NCI-H128 (cell line): ENCODE measurements at regions not wholly inside any gene's neighbourhood (a gene's known extent, or its start where the extent isn't known, plus 50 kb on each side); places are given as distances from the start of the nearest gene placed in this dataset.
A peak's percentile ranks its signal among the peaks of the same experiment; 100 is the strongest.

Experiments
- DNase-seq: peaks from one replicate; lab custom pipeline; 2025; ENCODE audit not compliant: unreplicated experiment; lab: John Stamatoyannopoulos, UW

DNA sequence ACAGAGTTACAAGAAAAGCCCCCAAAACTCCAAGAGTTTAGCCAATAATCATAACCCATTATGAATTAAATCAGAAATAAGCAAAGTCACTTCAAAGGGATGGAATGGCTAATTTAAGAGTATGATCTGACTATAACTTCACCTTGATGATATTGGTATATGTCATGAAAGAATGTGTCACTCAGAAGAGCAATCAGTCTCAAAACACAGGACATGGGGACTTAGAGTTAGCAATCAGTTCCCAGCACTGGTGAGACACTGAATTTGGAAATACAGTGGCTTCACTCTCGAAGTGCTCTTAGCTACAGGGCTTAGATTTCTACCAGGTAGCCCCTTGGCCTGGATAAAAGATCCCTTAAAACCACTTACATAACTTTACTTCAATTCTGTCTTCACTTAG is 65.7 kb upstream of the EXOC1L start:
- no peak for DNase-seq

DNA sequence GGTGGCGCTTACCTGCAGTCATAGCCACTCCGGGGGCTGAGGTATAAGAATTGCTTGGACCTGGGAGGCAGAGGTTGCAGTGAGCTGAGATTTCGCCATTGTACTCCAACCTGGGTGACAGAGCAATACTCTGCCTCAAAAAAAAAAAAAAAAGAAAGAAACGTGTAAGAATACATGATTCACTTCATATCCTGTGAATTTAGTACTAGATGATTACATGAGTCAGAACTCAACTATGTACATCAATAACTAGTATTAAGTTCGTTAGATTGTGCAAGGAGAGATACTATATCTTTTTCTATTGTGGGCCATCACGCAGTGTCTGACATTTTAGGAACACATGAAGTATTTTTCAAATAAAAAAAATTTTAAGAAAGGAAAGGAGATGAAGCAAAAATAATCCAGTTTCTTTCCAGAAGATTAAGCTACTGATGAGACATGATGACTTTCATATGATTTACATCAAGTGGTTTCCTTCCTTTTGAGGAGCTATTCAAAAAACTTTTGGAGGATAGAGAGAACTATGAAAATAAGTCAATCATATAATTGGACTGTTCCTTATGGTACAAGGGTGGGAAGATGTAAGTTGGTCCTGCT is 64.7 kb upstream of the EXOC1L start:
- no peak for DNase-seq

DNA sequence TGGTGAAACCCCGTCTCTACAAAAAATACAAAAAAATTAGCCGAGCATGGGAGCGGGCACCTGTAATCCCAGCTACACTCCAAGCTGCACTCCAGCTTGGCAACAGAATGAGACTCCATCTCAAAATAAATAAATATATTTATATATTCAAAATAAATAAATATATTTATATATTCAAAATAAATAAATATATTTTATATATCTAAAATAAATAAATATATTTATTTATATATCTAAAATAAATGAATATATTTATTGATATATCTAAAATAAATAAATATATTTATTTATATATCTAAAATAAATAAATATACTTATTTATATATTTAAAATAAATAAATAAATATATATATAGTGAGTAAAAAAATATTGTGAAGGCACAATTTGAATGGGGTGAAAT is 63.4 kb upstream of the EXOC1L start:
- DNase-seq = no peak

DNA sequence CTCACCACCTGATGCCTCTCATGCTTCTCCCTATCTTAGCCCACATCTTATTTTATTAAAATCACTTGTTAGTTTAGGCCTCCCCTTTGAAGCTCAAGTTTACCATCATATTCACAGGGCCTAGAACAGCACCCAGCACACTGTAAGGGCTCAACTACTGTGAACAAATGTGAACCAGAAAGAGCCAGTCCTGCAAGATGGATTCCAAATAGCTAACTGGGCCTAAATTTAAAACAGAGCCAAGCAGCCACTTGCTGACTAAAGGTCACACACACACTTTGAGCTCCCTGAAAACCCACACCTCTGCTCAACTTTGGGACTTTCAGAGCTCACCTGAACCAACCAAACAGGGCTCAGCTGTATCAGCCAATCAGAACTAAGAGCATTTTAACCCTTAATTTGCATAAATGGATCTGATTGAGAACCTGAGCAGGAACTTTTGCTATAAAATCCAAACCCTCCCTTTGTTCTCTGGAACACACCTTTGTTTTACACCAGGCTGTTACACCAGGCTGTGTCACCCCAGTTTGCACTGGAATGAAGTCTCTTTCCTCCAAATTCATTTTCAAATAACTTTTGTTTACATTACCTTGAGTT is 62.1 kb upstream of the EXOC1L start:
- DNase-seq = no peak

DNA sequence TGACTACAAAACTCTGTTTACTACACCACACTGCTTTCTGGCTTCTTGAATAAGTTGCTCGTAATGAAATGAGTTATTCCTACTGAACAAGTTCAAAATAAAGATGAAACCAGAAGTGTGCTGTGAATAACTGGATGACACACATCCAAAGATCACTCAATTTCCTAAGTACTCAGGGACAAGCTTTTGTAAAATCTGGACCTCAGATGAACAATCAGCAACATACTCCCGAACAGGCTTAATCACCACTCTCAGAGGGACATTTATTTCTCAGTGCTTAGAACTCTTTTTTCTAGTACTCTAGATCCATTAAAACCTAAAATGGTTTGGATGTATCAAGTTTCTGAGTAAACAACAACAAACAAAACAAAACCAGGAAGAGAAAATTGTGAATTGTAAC is 61.5 kb upstream of the EXOC1L start:
- DNase-seq = peak; percentile 6

DNA sequence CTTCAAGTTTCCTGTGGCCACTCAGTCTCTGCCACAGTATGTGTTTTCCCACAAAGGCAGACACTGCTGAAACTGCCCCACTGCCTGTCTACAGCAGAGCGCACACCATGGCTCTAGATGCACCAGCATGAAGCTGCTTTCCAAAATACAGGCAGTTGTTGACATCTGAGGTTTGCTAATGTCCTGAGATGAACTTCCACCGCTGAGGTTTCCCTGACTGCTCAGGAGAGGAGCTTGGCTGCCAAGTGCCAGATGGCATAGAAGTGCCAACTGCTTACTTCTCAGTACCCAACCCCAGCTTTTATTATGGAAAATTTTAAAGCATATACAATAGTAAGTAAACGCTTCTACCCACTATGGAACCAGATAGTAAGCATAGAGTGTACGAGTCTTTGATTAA is 61.0 kb upstream of the EXOC1L start:
- no peak for DNase-seq

DNA sequence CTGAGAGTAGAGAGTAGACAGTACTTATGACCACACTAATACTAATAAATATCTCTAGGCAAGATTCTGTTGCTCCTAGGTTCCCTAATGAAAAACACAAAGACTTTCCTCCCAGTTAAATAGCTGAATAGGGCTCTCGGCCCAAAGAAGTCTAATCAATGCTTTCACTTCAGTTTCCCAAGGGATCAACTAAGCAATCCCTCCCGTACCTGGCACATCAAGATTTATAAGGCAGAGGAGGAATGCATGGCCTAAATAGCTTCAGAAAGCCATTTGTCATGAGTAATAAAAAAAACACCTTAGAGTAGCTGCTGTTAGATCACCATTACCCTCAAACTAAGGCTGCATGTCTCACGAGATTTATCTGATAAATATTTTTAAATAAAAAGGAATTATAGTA is 56.8 kb upstream of the EXOC1L start:
- no peak for DNase-seq

DNA sequence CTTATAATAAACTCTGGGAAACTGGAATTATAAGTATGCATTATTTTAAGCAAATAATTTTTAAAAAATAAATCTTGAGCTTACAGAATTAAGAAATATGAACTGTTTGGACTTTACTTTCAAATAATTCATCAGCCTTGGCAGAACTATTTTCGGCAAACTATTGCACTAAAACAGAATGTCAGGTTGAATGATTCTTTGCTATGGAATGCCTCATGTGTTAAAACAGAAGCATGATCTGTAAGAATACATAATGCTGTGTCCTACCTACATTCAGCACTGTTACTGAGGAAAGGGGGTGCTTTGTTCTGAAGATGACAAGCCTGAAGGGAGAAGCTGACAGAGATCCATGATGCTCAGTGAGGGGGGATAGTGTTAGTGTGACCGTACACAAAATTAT is 55.6 kb upstream of the EXOC1L start:
- no peak for DNase-seq

DNA sequence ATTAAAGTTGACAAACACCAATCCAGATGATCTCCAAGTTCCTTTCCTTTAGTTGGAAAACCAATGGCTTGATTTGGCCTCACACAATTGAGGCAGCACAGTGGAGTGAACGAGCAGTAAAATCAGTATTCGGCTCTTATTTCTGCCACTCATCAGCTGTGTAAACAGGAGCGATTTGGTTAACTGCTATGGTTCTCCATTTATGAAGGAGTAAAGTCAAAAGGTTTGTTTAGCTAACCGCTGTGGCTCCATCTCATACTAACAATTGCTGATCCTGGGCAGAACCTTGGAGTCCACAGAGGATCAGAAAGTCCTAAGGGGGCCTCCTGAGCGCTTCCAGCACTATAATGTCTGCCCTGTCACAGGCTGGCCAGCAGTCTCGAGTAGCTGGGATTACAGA is 54.5 kb upstream of the EXOC1L start:
- DNase-seq = no peak

DNA sequence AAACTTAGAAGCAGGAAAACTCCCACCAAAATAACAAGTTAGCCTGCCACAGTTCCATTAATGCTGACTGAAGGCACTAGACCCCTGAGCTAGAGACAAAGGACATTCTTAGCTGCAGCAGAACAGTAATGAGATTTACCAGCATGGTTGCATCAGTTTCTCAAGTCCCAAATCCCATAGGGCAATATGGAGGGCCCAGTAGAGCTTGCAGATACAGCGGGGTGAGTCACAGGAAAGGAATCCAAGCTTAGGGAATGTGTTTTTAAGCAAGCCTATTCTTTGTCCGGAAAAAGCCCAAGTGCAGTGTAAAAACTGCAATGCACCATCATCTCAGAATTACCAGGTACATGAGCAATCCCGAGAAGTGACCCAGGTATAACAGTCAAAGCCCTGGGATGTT is 51.3 kb upstream of the EXOC1L start:
- no peak for DNase-seq
